GM18511 (cell line): ENCODE measurements at regions not wholly inside any gene's neighbourhood (a gene's known extent, or its start where the extent isn't known, plus 50 kb on each side); places are given as distances from the start of the nearest gene placed in this dataset.
"Not testable (repeated sequence)": the region's sequence is repeated elsewhere in the genome, so short reads cannot be mapped to it uniquely, and the experiment has no call there.

Experiments used
- ATAC-seq: cut with Tn5 transposase; IDR thresholded peaks from one replicate; pipeline ENCODE4 v1.9.1; 2021; ENCODE audit warnings: mild to moderate bottlenecking, moderate library complexity; ENCODE audit not compliant: unreplicated experiment

- no peak for ATAC-seq
Measured at GRCh38 chr5:136563489-136563888, 198.1 kb upstream of the TRPC7 start.

GRCh38 chr5:136560126-136560525, 194.8 kb upstream of the TRPC7 start:
- no peak for ATAC-seq

- ATAC-seq = no peak
Measured at GRCh38 chr5:136559651-136560050, 194.3 kb upstream of the TRPC7 start.

- not testable (repeated sequence) for ATAC-seq
Measured at GRCh38 chr5:136547096-136547495, 181.8 kb upstream of the TRPC7 start.

GRCh38 chr5:136546441-136546840, 181.1 kb upstream of the TRPC7 start:
- not testable (repeated sequence) for ATAC-seq

- not testable (repeated sequence) for ATAC-seq
Measured at GRCh38 chr5:136545031-136545430, 179.7 kb upstream of the TRPC7 start.

GRCh38 chr5:136538534-136538933, 173.2 kb upstream of the TRPC7 start:
- no peak for ATAC-seq

GRCh38 chr5:136529081-136529480, 163.7 kb upstream of the TRPC7 start:
- no peak for ATAC-seq

GRCh38 chr5:136528481-136529030, 163.2 kb upstream of the TRPC7 start:
- ATAC-seq = no peak

GRCh38 chr5:136527311-136527710, 162.0 kb upstream of the TRPC7 start:
- ATAC-seq = no peak

- ATAC-seq = no peak
Measured at GRCh38 chr5:136526791-136527190, 161.4 kb upstream of the TRPC7 start.

- ATAC-seq = no peak
Measured at GRCh38 chr5:136526021-136526420, 160.7 kb upstream of the TRPC7 start.

- no peak for ATAC-seq
Measured at GRCh38 chr5:136525597-136525996, 160.3 kb upstream of the TRPC7 start.

- ATAC-seq = no peak
Measured at GRCh38 chr5:136522217-136522956, 157.0 kb upstream of the TRPC7 start.

- ATAC-seq = no peak
Measured at GRCh38 chr5:136521696-136522095, 156.4 kb upstream of the TRPC7 start.

GRCh38 chr5:136518814-136519213, 153.5 kb upstream of the TRPC7 start:
- ATAC-seq = no peak

GRCh38 chr5:136518174-136518573, 152.8 kb upstream of the TRPC7 start:
- no peak for ATAC-seq

GRCh38 chr5:136517755-136518154, 152.4 kb upstream of the TRPC7 start:
- ATAC-seq = no peak

GRCh38 chr5:136516637-136517036, 151.3 kb upstream of the TRPC7 start:
- ATAC-seq = no peak

- ATAC-seq = no peak
Measured at GRCh38 chr5:136513430-136513829, 148.1 kb upstream of the TRPC7 start.

- no peak for ATAC-seq
Measured at GRCh38 chr5:136511046-136511445, 145.7 kb upstream of the TRPC7 start.

GRCh38 chr5:136510481-136510880, 145.1 kb upstream of the TRPC7 start:
- ATAC-seq = no peak

GRCh38 chr5:136506131-136506530, 140.8 kb upstream of the TRPC7 start:
- ATAC-seq = no peak
